Peyer's patch (tissue), 4 donors: ENCODE measurements at regions not wholly inside any gene's neighbourhood (a gene's known extent, or its start where the extent isn't known, plus 50 kb on each side); places are given as distances from the start of the nearest gene placed in this dataset.

Experiments
- CTCF ChIP-seq, 6 experiments: fragments of 450-650 bp in 4 of 6; fragments of 200-600 bp in 2 of 6; sonication (generic) in 1 of 6; IDR thresholded peaks; one replicate each; pipeline ENCODE4 v1.5.1; 2017 to 2019; ENCODE audit warnings: antibody characterized with exemption in 6 of 6, mild to moderate bottlenecking in 3 of 6, moderate library complexity in 1 of 6
- POLR2A ChIP-seq, 2 donors: fragments of 450-650 bp; IDR thresholded peaks; one replicate each; pipeline ENCODE4 v1.5.1; 2017; ENCODE audit warnings: antibody characterized with exemption in 2 of 2, mild to moderate bottlenecking in 2 of 2, moderate library complexity in 2 of 2

- TF ChIP-seq CTCF (IDR thresholded peaks at IDR 0.05) (no peak), POLR2A (IDR thresholded peaks at IDR 0.05) (no peak)
Measured at GRCh38 chr21:31577271-31577670, 82.2 kb upstream of the SOD1 start.
